SK-N-SH (cell line): ENCODE measurements at regions not wholly inside any gene's neighbourhood (a gene's known extent, or its start where the extent isn't known, plus 50 kb on each side); places are given as distances from the start of the nearest gene placed in this dataset.

ENCODE experiments used
- CTCF ChIA-PET: fragments of 300-600, 350-600 bp; formaldehyde crosslinking; extraction: SDS; loops from one replicate; lab custom pipeline; 2021; lab: Yijun Ruan, JAX
- POLR2A ChIA-PET: fragments of 350-600 bp; sonication (Branson Sonifier 250); formaldehyde crosslinking; extraction: SDS; loops from one replicate; lab custom pipeline; 2020; ENCODE audit warnings: antibody characterized with exemption, inconsistent platforms; lab: Yijun Ruan, JAX
- DNase-seq: peaks from one replicate; pipeline ENCODE4 v3.0.0; 2012
- H2AFZ ChIP-seq: fragments of 200-600 bp; sonication (generic); 2 replicates; pipeline ENCODE4 v1.8.1; 2016; ENCODE audit warnings: antibody characterized with exemption, mild to moderate bottlenecking, low read depth
- H3F3A ChIP-seq: fragments of 200-600 bp; sonication (generic); replicated peaks from 2 replicates; pipeline ENCODE3; 2016; ENCODE audit warnings: antibody characterized with exemption, mild to moderate bottlenecking; ENCODE audit not compliant: insufficient read depth
- H3K27ac ChIP-seq, 2 experiments: fragments of 200-500 bp in 1 of 2; fragments of 200-600 bp in 1 of 2; sonication (Bioruptor generic) in 1 of 2; sonication (generic), shearing (Covaris generic) in 1 of 2; 2 replicates each; pipeline versions ENCODE4 v1.5.1 to v1.6.1; 2014 to 2016; ENCODE audit warnings: low read depth in 2 of 2, inconsistent platforms in 1 of 2, low read length in 1 of 2, mild to moderate bottlenecking in 1 of 2, mixed read lengths in 1 of 2
- H3K27me3 ChIP-seq: fragments of 200-600 bp; sonication (generic), shearing (Covaris generic); 2 replicates; pipeline ENCODE4 v1.6.1; 2016; ENCODE audit warnings: mixed run types; ENCODE audit not compliant: insufficient read depth
- H3K36me3 ChIP-seq, 2 experiments: fragments of 200-500 bp in 1 of 2; fragments of 200-600 bp in 1 of 2; sonication (Bioruptor generic) in 1 of 2; sonication (generic) in 1 of 2; replicated peaks in 1 of 2; 2 replicates each; pipeline versions ENCODE3 to v1.5.1; 2014 to 2016; ENCODE audit warnings: low read length in 1 of 2, mild to moderate bottlenecking in 1 of 2; ENCODE audit not compliant: insufficient read depth in 2 of 2, control insufficient read depth in 1 of 2
- H3K4me1 ChIP-seq, 2 experiments: fragments of 200-500 bp in 1 of 2; fragments of 200-600 bp in 1 of 2; sonication (Bioruptor generic) in 1 of 2; sonication (generic), shearing (Covaris generic) in 1 of 2; 2 replicates each; pipeline versions ENCODE4 v1.5.1 to v1.6.1; 2014 to 2016; ENCODE audit warnings: low read depth in 1 of 2, low read length in 1 of 2, mixed run types in 1 of 2; ENCODE audit not compliant: insufficient read depth in 2 of 2, control insufficient read depth in 1 of 2
- H3K4me2 ChIP-seq: fragments of 200-600 bp; sonication (generic), shearing (Covaris generic); 2 replicates; pipeline ENCODE4 v1.6.1; 2017; ENCODE audit warnings: mixed run types
- H3K4me3 ChIP-seq, 2 experiments: fragments of 200-500 bp in 1 of 2; fragments of 200-600 bp in 1 of 2; sonication (Bioruptor generic) in 1 of 2; sonication (generic), shearing (Covaris generic) in 1 of 2; 2 replicates each; pipeline versions ENCODE4 v1.5.1 to v1.8.1; 2014 to 2016; ENCODE audit warnings: low read depth in 2 of 2, inconsistent platforms in 1 of 2, low read length in 1 of 2, mild to moderate bottlenecking in 1 of 2, mixed read lengths in 1 of 2, moderate library complexity in 1 of 2
- H3K79me2 ChIP-seq: fragments of 200-600 bp; sonication (generic); 2 replicates; pipeline ENCODE4 v1.8.1; 2017; ENCODE audit warnings: mild to moderate bottlenecking; ENCODE audit not compliant: insufficient read depth
- H3K9ac ChIP-seq: fragments of 200-600 bp; sonication (generic); 2 replicates; pipeline ENCODE4 v1.6.1; 2017; ENCODE audit warnings: mixed run types
- H3K9me2 ChIP-seq: fragments of 200-600 bp; sonication (generic); 2 replicates; pipeline ENCODE4 v1.6.1; 2017; ENCODE audit warnings: mixed run types
- H3K9me3 ChIP-seq: fragments of 200-600 bp; sonication (generic); 2 replicates; pipeline ENCODE4 v1.6.1; 2017; ENCODE audit warnings: mixed run types, mild to moderate bottlenecking, moderate library complexity
- H4K20me1 ChIP-seq: fragments of 200-600 bp; sonication (generic); 2 replicates; pipeline ENCODE4 v1.6.1; 2017; ENCODE audit warnings: mild to moderate bottlenecking, mixed run types; ENCODE audit not compliant: insufficient read depth
- CHD2 ChIP-seq: fragments of 150-350 bp; IDR thresholded peaks from 2 replicates; pipeline ENCODE4 v1.6.1; 2018; ENCODE audit warnings: low read length; ENCODE audit not compliant: partially characterized antibody
- CTCF ChIP-seq: fragments of 200-600 bp; sonication (generic); IDR thresholded peaks from 2 replicates; pipeline ENCODE4 v1.6.1; 2017; ENCODE audit warnings: antibody characterized with exemption, mild to moderate bottlenecking, moderate library complexity
- EP300 ChIP-seq, 2 experiments: IDR thresholded peaks; 2 replicates each; pipeline versions ENCODE4 v1.4.0 to v1.6.1; 2012; ENCODE audit warnings: borderline replicate concordance in 1 of 2, low read depth in 1 of 2, low read length in 1 of 2
- EZH2phosphoT487 ChIP-seq: fragments of 200-600 bp; sonication (generic); IDR thresholded peaks from 2 replicates; pipeline ENCODE4 v1.6.1; 2017; ENCODE audit warnings: low read depth, mixed run types, mild to moderate bottlenecking, antibody characterized with exemption, moderate library complexity, borderline replicate concordance
- FOSL2 ChIP-seq: IDR thresholded peaks from 2 replicates; pipeline ENCODE4 v1.4.0; 2012; ENCODE audit warnings: low read depth, mild to moderate bottlenecking, moderate library complexity, borderline replicate concordance
- GABPA ChIP-seq: IDR thresholded peaks from 2 replicates; pipeline ENCODE4 v1.4.0; 2012; ENCODE audit warnings: low read depth, mild to moderate bottlenecking
- GATA2 ChIP-seq: sonication (generic); formaldehyde crosslinking; IDR thresholded peaks from 2 replicates; pipeline ENCODE4 v1.5.0; 2020; ENCODE audit warnings: mild to moderate bottlenecking, missing genetic modification reagents
- JUND ChIP-seq: IDR thresholded peaks from 2 replicates; pipeline ENCODE4 v1.4.0; 2012
- MAX ChIP-seq: IDR thresholded peaks from 2 replicates; pipeline ENCODE4 v1.4.0; 2012; ENCODE audit warnings: low read depth
- MEF2A ChIP-seq: IDR thresholded peaks from 2 replicates; pipeline ENCODE4 v1.4.0; 2012; ENCODE audit warnings: low read depth, borderline replicate concordance
- NFIC ChIP-seq: IDR thresholded peaks from 2 replicates; pipeline ENCODE4 v1.4.0; 2012; ENCODE audit warnings: borderline replicate concordance
- RAD21 ChIP-seq: IDR thresholded peaks from 2 replicates; pipeline ENCODE4 v1.6.1; 2012; ENCODE audit warnings: mild to moderate bottlenecking, low read length
- REST ChIP-seq: IDR thresholded peaks from 2 replicates; pipeline ENCODE4 v1.6.1; 2012; ENCODE audit warnings: mild to moderate bottlenecking, low read depth, low read length, moderate library complexity
- RXRA ChIP-seq: IDR thresholded peaks from 2 replicates; pipeline ENCODE4 v1.4.0; 2012; ENCODE audit warnings: low read depth, mild to moderate bottlenecking, borderline replicate concordance
- TCF12 ChIP-seq: IDR thresholded peaks from 2 replicates; pipeline ENCODE4 v1.4.0; 2012
- TEAD4 ChIP-seq: IDR thresholded peaks from 2 replicates; pipeline ENCODE4 v1.4.0; 2012; ENCODE audit warnings: mild to moderate bottlenecking, borderline replicate concordance; ENCODE audit not compliant: insufficient read depth
- YY1 ChIP-seq: IDR thresholded peaks from 2 replicates; pipeline ENCODE4 v1.4.0; 2012; ENCODE audit warnings: low read depth, mild to moderate bottlenecking
- WGBS: methylation state at CpG from one replicate; pipeline ENCODE4 v1.1.6; 2017; ENCODE audit warnings: low lambda C conversion rate; 5-methylcytosine and 5-hydroxymethylcytosine counted together
- TF ChIP-seq, protein P1 (sequence below): IDR thresholded peaks from 2 replicates; pipeline ENCODE4; 2012
- TF ChIP-seq, protein P2 (sequence below): fragments of 150-350 bp; IDR thresholded peaks from 2 replicates; pipeline ENCODE4 v1.6.1; 2016; ENCODE audit warnings: mild to moderate bottlenecking, low read depth, low read length
- TF ChIP-seq, protein P3 (sequence below): fragments of 150-350 bp; IDR thresholded peaks from 2 replicates; pipeline ENCODE4 v1.6.1; 2017; ENCODE audit warnings: antibody characterized with exemption, low read length, low read depth, borderline replicate concordance

DNA sequence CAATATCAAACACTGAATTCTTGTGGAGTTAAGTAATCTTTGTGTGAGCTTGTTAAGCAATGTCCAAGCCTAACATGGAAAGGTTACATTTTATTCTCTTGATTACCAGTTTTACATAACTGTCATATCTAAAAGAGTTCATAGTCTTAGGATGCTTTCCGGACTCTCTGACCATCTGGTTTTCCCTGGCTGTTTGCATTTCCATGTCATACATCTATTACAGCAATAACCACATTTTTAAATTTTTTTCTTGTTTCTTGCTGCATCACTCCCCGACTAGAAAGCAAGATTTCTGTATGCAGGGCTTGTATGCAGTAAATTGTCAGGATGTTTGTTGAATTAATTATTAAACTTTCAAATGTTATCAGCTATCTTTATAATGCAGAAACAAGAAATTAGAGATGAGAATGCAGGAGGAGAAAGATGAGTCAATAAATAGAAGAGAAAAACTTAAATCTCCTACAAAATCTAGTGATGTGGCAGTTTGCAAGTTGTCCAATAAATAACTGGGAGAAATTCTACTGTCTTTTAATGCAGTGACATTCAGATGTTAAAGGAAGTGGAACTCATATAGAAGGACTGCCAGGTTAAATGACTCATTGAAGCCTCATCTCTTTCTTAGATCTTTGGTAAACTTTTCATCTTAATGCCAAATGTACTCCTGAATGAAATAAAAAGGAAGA lies 179.6 kb upstream of the SGCD start:
- DNase-seq = no peak
- H3K4me3 ChIP-seq = no peak overlapping the region
- no peaks in the 10 kb centered on the region for H3K9me2 ChIP-seq
- TF ChIP-seq REST (no peak), YY1 (no peak), EZH2phosphoT487 (no peak), MEF2A (no peak), RXRA (peak; percentile 27; the same call in 1 of the 2 replicates), RAD21 (no peak), NFIC (peak; percentile 66; the same call in 1 of the 2 replicates), JUND (peak; percentile 58), GABPA (no peak), EP300 (IDR thresholded peaks at IDR 0.05; ENCODE audit: borderline replicate concordance in 1 of 2, low read depth in 1 of 2, low read length in 1 of 2) (peak in 1 of 2 experiments; percentile 52; a peak in 1 of 4 replicates), CTCF (no peak), TEAD4 (peak; percentile 63; the same call in 1 of the 2 replicates), GATA2 (no peak), MAX (no peak), TCF12 (peak; percentile 29; the same call in 1 of the 2 replicates), FOSL2 (peak; percentile 44; the same call in 1 of the 2 replicates), CHD2 (no peak)
- TF ChIP-seq, protein P1, sequence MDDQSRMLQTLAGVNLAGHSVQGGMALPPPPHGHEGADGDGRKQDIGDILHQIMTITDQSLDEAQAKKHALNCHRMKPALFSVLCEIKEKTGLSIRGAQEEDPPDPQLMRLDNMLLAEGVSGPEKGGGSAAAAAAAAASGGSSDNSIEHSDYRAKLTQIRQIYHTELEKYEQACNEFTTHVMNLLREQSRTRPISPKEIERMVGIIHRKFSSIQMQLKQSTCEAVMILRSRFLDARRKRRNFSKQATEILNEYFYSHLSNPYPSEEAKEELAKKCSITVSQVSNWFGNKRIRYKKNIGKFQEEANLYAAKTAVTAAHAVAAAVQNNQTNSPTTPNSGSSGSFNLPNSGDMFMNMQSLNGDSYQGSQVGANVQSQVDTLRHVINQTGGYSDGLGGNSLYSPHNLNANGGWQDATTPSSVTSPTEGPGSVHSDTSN = peak; percentile 57
- TF ChIP-seq, protein P2, sequence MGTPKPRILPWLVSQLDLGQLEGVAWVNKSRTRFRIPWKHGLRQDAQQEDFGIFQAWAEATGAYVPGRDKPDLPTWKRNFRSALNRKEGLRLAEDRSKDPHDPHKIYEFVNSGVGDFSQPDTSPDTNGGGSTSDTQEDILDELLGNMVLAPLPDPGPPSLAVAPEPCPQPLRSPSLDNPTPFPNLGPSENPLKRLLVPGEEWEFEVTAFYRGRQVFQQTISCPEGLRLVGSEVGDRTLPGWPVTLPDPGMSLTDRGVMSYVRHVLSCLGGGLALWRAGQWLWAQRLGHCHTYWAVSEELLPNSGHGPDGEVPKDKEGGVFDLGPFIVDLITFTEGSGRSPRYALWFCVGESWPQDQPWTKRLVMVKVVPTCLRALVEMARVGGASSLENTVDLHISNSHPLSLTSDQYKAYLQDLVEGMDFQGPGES = no peak
- TF ChIP-seq, protein P3, sequence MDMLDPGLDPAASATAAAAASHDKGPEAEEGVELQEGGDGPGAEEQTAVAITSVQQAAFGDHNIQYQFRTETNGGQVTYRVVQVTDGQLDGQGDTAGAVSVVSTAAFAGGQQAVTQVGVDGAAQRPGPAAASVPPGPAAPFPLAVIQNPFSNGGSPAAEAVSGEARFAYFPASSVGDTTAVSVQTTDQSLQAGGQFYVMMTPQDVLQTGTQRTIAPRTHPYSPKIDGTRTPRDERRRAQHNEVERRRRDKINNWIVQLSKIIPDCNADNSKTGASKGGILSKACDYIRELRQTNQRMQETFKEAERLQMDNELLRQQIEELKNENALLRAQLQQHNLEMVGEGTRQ = no peak
- TF ChIP-seq, all 33 proteins: peak for 8
- no peaks in the 10 kb centered on the region for H3K79me2 ChIP-seq
- POLR2A ChIA-PET = no interaction called here
- CTCF ChIA-PET = no interaction called here
- H3K4me2 ChIP-seq = 0 out of 2 replicates have a peak overlapping the region, but pooled peaks have one; percentile 13
- no peaks in the 10 kb centered on the region for H4K20me1 ChIP-seq
- no peaks in the 10 kb centered on the region for H3K4me1 ChIP-seq
- H3K27me3 ChIP-seq = no peaks in the 10 kb centered on the region
- peak overlapping the region in 1 of 2 experiments; percentile 61; a peak in 3 of 4 replicates for H3K27ac ChIP-seq
- no peak overlapping the region for H3K9ac ChIP-seq
- no peak overlapping the region for H2AFZ ChIP-seq
- H3K9me3 ChIP-seq = no peaks in the 10 kb centered on the region
- 2% methylated on average over 2 of the region's 2 CpGs for WGBS
- peaks cover 28% of the 10 kb centered on the region for H3F3A ChIP-seq
- no peaks in the 10 kb centered on the region for H3K36me3 ChIP-seq
